ENCODE measurements at regions not wholly inside any gene's neighbourhood (a gene's known extent, or its start where the extent isn't known, plus 50 kb on each side); places are given as distances from the start of the nearest gene placed in this dataset.

- H3K9me3 ChIP-seq (ENCODE audit: control insufficient read depth, insufficient read depth, low read depth, low read length) = no peaks in the 10 kb centered on the region
- CTCF ChIA-PET = interaction anchor here (0.6 kb wide), 1 partner anchor 64 kb away, joined by 3 read pairs; no protein-coding TSS in a partner anchor
- in situ Hi-C loops (cut with HindIII; ENCODE audit: low pct_unique_long_range_greater_than_20kb, low sequenced_read_pairs) (no loop called here), intact Hi-C loops (cut with micrococcal nuclease; ENCODE audit: unreplicated experiment) (no loop called here)
- H3K27me3 ChIP-seq (ENCODE audit: control insufficient read depth, insufficient read depth, low read length) = no peaks in the 10 kb centered on the region
- no peak for TF ChIP-seq CTCF (IDR thresholded peaks at IDR 0.05)
- peaks cover 30% of the 10 kb centered on the region for H3K4me1 ChIP-seq (ENCODE audit: control insufficient read depth, insufficient read depth, low read length)
- DNase-seq (ENCODE audit: low read depth, low spot score) (no peak), ATAC-seq (no peak)
- no peak overlapping the region for H3K4me3 ChIP-seq (ENCODE audit: low read depth in 2 of 2, low read length in 2 of 2)
- H3K27ac ChIP-seq (ENCODE audit: low read length) = no peak overlapping the region
- POLR2A ChIA-PET = no interaction called here
- BruUV-seq (replicated peaks) = no TSS peak
- H3K36me3 ChIP-seq (ENCODE audit: control insufficient read depth, insufficient read depth, low read length) = no peaks in the 10 kb centered on the region
Measured at GRCh38 chr20:62564456-62565245, 77.7 kb upstream of the SLCO4A1 start.

- no peak for TF ChIP-seq REST (IDR thresholded peaks at IDR 0.05; ENCODE audit: insufficient read depth in 1 of 2, low read depth in 2 of 2, low read length in 1 of 2)
- no peak for TF ChIP-seq POLR2AphosphoS5 (IDR thresholded peaks at IDR 0.05; ENCODE audit: low read depth, low read length)
- TF ChIP-seq SIN3A (IDR thresholded peaks at IDR 0.05; ENCODE audit: borderline replicate concordance, insufficient read depth, low read depth, low read length) = no peak
- no peak for TF ChIP-seq CTCF (IDR thresholded peaks at IDR 0.05)
- TF ChIP-seq TCF7L2 (IDR thresholded peaks at IDR 0.05; ENCODE audit: low read depth, low read length) = no peak
Measured at GRCh38 chr20:62566266-62566665, 76.0 kb upstream of the SLCO4A1 start.

More at GRCh38 chr20:62566266-62566665, 76.0 kb upstream of the SLCO4A1 start:
- Histone ChIP-seq H3K9me3 (ENCODE audit: control insufficient read depth, insufficient read depth, low read depth, low read length) (no peaks in the 10 kb centered on the region), H3K36me3 (ENCODE audit: control insufficient read depth, insufficient read depth, low read length) (no peaks in the 10 kb centered on the region), H3K4me1 (ENCODE audit: control insufficient read depth, insufficient read depth, low read length) (peaks cover 23% of the 10 kb centered on the region), H3K27me3 (ENCODE audit: control insufficient read depth, insufficient read depth, low read length) (no peaks in the 10 kb centered on the region), H3K4me3 (ENCODE audit: low read depth in 2 of 2, low read length in 2 of 2) (no peak overlapping the region), H3K27ac (ENCODE audit: low read length) (peak overlapping the region; percentile 34; the same call in 1 of the 2 replicates)
- POLR2A ChIA-PET = no interaction called here
- intact Hi-C loops (cut with micrococcal nuclease; ENCODE audit: unreplicated experiment) (no loop called here), in situ Hi-C loops (cut with HindIII; ENCODE audit: low pct_unique_long_range_greater_than_20kb, low sequenced_read_pairs) (no loop called here)
- ATAC-seq = 0 out of 2 replicates have a peak, but pooled peaks have one; percentile 18
- BruUV-seq (replicated peaks) = no TSS peak
- DNase-seq (ENCODE audit: low read depth, low spot score) = no peak
- CTCF ChIA-PET = no interaction called here
